ENCODE measurements at regions not wholly inside any gene's neighbourhood (a gene's known extent, or its start where the extent isn't known, plus 50 kb on each side); places are given as distances from the start of the nearest gene placed in this dataset.
"Not testable (repeated sequence)": the region's sequence is repeated elsewhere in the genome, so short reads cannot be mapped to it uniquely, and the experiment has no call there.

- no peak for DNase-seq (ENCODE audit: low read depth)
Observed at GRCh38 chr2:235105821-235106359, 154.1 kb downstream of the SH3BP4 start.

DNA sequence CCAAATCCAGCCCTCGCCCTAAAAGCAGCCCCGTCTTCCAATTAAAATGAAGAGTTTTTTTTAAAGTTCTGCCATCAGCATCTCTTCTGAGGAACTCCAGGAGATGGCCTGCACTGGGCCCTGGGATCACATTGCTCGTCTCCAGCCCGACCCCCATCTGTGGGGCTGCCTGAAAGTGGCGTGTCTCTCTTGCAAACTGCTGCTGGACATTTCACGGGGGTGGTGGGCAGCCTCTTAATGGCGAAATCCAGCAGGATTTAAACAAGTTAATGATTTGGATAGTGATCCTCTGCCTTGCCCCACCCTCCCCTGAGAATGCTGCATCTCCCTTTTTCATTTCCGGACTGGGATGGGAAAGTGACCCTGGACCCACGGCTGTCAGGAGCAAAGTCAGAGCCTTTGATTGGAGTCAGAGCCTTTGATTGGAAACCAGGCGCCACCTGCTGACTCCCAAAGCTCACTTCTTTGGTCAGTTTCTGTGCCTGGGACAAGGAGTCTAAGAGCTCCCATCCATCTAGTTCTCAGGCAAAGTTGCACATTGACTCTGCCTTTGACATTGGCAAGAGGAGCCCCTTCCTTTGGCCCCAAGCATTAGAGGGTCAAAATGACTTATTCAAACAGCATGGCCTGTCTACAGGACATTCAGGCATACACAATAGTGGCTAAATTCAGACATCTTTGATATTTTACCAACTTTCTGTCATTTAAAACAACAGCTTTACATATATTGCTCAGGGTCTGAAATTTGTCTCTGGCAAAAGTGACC is 155.2 kb downstream of the SH3BP4 start:
- DNase-seq (ENCODE audit: low read depth): no peak

DNA sequence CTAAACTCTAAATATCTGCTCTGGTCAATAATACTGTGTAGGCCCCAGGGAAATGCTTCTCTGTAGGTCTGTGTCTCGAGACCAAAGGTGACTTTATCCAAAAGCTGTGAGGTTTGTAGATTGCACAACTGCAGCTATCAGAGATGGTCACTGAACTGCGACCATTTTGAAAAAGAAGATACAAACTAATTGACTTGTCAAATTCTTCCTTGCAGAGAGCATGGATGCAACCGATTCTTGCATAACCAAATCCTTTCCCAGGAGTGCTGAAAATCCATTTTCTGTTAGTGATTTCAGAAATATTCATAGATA is 155.8 kb downstream of the SH3BP4 start:
- DNase-seq (ENCODE audit: low read depth): no peak

GRCh38 chr2:235109561-235109960 is 157.7 kb downstream of the SH3BP4 start:
- DNase-seq (ENCODE audit: low read depth): not testable (repeated sequence)

DNA sequence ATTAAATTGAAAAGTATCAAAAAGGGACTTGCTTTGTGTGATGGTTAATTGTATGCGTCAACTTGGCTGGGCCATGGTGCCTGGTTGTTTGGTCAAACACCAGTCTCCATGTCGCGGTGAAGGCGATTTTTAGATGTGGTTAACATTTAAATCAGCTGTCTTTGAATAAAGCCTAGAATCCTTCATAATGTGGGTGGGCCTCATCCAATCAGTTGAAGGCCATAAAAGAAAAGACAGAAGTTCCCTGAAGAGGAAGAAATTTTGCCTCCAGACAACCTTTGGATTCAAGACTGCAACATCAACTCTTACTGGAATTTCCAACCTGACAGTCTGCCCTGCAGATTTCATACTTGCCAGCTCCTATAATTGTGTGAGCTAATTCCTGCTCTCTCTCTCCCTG is 160.5 kb downstream of the SH3BP4 start:
- no peak for DNase-seq (ENCODE audit: low read depth)

DNA sequence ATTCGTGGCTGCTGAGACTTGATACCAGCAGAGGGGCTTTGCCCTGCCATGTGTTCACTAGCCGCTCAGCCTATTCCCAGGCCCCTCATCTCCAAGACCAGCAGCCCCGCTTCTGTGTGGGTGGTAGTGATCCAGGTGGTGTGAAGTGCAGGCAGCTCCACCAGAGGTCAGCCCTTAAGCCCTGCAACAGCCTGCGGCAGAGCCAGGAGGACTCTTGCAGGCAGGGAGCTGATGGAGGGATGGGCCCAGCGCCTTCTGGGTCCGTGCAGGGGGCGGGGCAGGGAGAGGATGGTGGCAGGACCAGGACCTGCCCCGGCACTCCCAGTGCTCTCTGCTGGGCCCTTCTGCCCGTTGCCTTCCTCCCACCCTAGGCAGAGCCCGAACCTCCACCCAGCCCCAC is 162.0 kb downstream of the SH3BP4 start:
- no peak for DNase-seq (ENCODE audit: low read depth)

GRCh38 chr2:235114286-235114685 is 162.5 kb downstream of the SH3BP4 start:
- DNase-seq (ENCODE audit: low read depth): no peak

- no peak for DNase-seq (ENCODE audit: low read depth)
Observed at GRCh38 chr2:235115521-235115920, 163.7 kb downstream of the SH3BP4 start.

- DNase-seq (ENCODE audit: low read depth): no peak
Observed at GRCh38 chr2:235116885-235117492, 165.2 kb downstream of the SH3BP4 start.

GRCh38 chr2:235126768-235127167 is 175.0 kb downstream of the SH3BP4 start:
- DNase-seq (ENCODE audit: low read depth): no peak

GRCh38 chr2:235127931-235128330 is 176.1 kb downstream of the SH3BP4 start:
- DNase-seq (ENCODE audit: low read depth): no peak

- no peak for DNase-seq (ENCODE audit: low read depth)
Observed at GRCh38 chr2:235129850-235130249, 178.0 kb downstream of the SH3BP4 start.

DNA sequence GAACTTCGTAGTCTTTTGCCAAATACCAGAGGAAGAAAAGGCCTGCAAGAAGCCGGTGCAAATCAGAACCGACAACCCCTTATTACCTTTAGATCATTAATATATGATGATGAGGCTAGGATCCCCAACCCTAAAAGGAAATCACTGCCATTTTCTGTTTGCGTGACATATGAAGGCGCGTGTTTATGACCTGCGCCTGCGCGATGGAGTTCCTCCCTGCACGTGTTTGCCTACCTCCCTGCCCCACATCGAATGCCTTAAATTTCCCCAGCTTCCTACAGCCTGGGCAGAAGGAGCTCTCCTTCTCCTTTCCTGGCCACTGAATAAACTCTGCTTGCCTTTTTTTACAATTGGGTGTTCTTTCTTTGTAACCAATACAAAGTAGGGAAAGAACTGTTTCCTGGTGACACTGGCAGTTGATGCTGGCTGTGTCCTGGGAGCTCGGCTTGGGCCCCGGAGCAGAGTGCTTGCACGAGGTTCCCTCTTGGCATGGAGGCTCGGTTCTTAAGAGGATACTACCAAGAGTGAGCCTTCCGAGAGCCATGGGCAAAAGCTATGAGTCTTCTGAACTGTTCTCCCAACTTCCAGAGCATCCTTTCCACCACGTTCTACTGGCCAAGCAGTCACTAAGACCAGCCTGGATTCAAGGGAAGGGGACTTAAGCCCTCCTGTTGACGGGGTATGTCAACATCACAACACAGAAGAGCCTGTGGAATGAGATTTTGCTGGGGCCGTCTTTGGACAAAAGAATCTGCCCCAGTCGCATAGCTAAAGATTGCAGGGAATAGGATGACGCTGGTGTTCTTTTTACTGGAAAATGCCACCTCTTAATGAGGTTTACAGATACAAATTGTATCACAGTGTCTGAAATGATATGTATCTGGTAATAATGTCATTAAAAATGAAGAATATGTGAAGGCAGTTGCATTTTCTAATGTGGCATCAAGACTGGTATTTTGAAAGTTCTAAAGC is 179.8 kb downstream of the SH3BP4 start:
- no peak for DNase-seq (ENCODE audit: low read depth)

- DNase-seq (ENCODE audit: low read depth): no peak
Observed at GRCh38 chr2:235132651-235133050, 180.8 kb downstream of the SH3BP4 start.

GRCh38 chr2:235133837-235134236 is 182.0 kb downstream of the SH3BP4 start:
- DNase-seq (ENCODE audit: low read depth): no peak

DNA sequence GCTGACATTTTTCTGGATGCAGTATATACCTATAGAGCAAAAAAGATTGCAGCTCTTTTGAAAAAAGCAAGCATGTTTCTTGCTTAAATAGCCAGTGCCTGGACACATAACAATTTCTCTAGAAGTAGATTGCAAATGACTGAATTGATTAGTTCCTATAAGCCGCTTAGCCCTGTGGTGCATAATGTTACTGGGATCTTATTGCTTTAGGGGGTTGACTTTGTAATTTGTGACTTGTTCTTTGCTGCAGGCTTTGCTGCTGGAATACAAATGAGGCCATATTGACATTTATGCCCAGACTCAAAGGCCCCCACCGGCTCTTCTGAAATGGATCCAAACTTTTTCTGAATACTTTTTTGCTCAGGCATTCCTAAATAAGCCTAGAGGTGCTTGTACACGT is 182.6 kb downstream of the SH3BP4 start:
- no peak for DNase-seq (ENCODE audit: low read depth)

GRCh38 chr2:235135195-235135965 is 183.6 kb downstream of the SH3BP4 start:
- no peak for DNase-seq (ENCODE audit: low read depth)

GRCh38 chr2:235135990-235136561 is 184.3 kb downstream of the SH3BP4 start:
- peak; percentile 54 for DNase-seq (ENCODE audit: low read depth)

DNA sequence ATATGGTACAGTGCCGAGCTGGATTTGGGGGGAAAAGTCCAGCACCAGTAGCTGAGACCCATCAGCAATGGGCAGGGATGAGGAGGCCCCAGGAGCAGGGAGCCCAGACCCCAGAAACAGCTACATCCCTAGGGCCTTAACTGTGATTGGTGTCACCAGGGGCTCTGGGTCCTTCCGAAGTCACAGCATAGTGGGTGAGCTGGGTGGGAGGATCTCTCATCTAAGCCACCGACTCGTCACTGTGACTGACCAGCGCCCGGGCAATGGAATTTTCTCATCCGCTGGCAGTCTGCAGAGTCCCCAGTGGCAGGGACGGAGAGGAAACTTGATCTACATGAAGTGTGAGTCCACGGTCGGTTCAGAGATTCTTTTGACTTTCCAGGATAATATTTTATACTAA is 186.5 kb downstream of the SH3BP4 start:
- DNase-seq (ENCODE audit: low read depth): no peak

- DNase-seq (ENCODE audit: low read depth): no peak
Observed at GRCh38 chr2:235139956-235140800, 188.4 kb downstream of the SH3BP4 start.

- no peak for DNase-seq (ENCODE audit: low read depth)
Observed at GRCh38 chr2:235140801-235141081, 188.9 kb downstream of the SH3BP4 start.

Data from CMK (cell line).